SK-N-SH (cell line): ENCODE measurements at regions not wholly inside any gene's neighbourhood (a gene's known extent, or its start where the extent isn't known, plus 50 kb on each side); places are given as distances from the start of the nearest gene placed in this dataset.

Experiments
- CTCF ChIA-PET: fragments of 300-600, 350-600 bp; formaldehyde crosslinking; extraction: SDS; loops from one replicate; lab custom pipeline; 2021; lab: Yijun Ruan, JAX
- POLR2A ChIA-PET: fragments of 350-600 bp; sonication (Branson Sonifier 250); formaldehyde crosslinking; extraction: SDS; loops from one replicate; lab custom pipeline; 2020; ENCODE audit warnings: antibody characterized with exemption, inconsistent platforms; lab: Yijun Ruan, JAX
- DNase-seq: peaks from one replicate; pipeline ENCODE4 v3.0.0; 2012
- H2AFZ ChIP-seq: fragments of 200-600 bp; sonication (generic); 2 replicates; pipeline ENCODE4 v1.8.1; 2016; ENCODE audit warnings: antibody characterized with exemption, mild to moderate bottlenecking, low read depth
- H3F3A ChIP-seq: fragments of 200-600 bp; sonication (generic); replicated peaks from 2 replicates; pipeline ENCODE3; 2016; ENCODE audit warnings: antibody characterized with exemption, mild to moderate bottlenecking; ENCODE audit not compliant: insufficient read depth
- H3K27ac ChIP-seq, 2 experiments: fragments of 200-500 bp in 1 of 2; fragments of 200-600 bp in 1 of 2; sonication (Bioruptor generic) in 1 of 2; sonication (generic), shearing (Covaris generic) in 1 of 2; 2 replicates each; pipeline versions ENCODE4 v1.5.1 to v1.6.1; 2014 to 2016; ENCODE audit warnings: low read depth in 2 of 2, inconsistent platforms in 1 of 2, low read length in 1 of 2, mild to moderate bottlenecking in 1 of 2, mixed read lengths in 1 of 2
- H3K27me3 ChIP-seq: fragments of 200-600 bp; sonication (generic), shearing (Covaris generic); 2 replicates; pipeline ENCODE4 v1.6.1; 2016; ENCODE audit warnings: mixed run types; ENCODE audit not compliant: insufficient read depth
- H3K36me3 ChIP-seq, 2 experiments: fragments of 200-500 bp in 1 of 2; fragments of 200-600 bp in 1 of 2; sonication (Bioruptor generic) in 1 of 2; sonication (generic) in 1 of 2; replicated peaks in 1 of 2; 2 replicates each; pipeline versions ENCODE3 to v1.5.1; 2014 to 2016; ENCODE audit warnings: low read length in 1 of 2, mild to moderate bottlenecking in 1 of 2; ENCODE audit not compliant: insufficient read depth in 2 of 2, control insufficient read depth in 1 of 2
- H3K4me1 ChIP-seq, 2 experiments: fragments of 200-500 bp in 1 of 2; fragments of 200-600 bp in 1 of 2; sonication (Bioruptor generic) in 1 of 2; sonication (generic), shearing (Covaris generic) in 1 of 2; 2 replicates each; pipeline versions ENCODE4 v1.5.1 to v1.6.1; 2014 to 2016; ENCODE audit warnings: low read depth in 1 of 2, low read length in 1 of 2, mixed run types in 1 of 2; ENCODE audit not compliant: insufficient read depth in 2 of 2, control insufficient read depth in 1 of 2
- H3K4me2 ChIP-seq: fragments of 200-600 bp; sonication (generic), shearing (Covaris generic); 2 replicates; pipeline ENCODE4 v1.6.1; 2017; ENCODE audit warnings: mixed run types
- H3K4me3 ChIP-seq, 2 experiments: fragments of 200-500 bp in 1 of 2; fragments of 200-600 bp in 1 of 2; sonication (Bioruptor generic) in 1 of 2; sonication (generic), shearing (Covaris generic) in 1 of 2; 2 replicates each; pipeline versions ENCODE4 v1.5.1 to v1.8.1; 2014 to 2016; ENCODE audit warnings: low read depth in 2 of 2, inconsistent platforms in 1 of 2, low read length in 1 of 2, mild to moderate bottlenecking in 1 of 2, mixed read lengths in 1 of 2, moderate library complexity in 1 of 2
- H3K79me2 ChIP-seq: fragments of 200-600 bp; sonication (generic); 2 replicates; pipeline ENCODE4 v1.8.1; 2017; ENCODE audit warnings: mild to moderate bottlenecking; ENCODE audit not compliant: insufficient read depth
- H3K9ac ChIP-seq: fragments of 200-600 bp; sonication (generic); 2 replicates; pipeline ENCODE4 v1.6.1; 2017; ENCODE audit warnings: mixed run types
- H3K9me2 ChIP-seq: fragments of 200-600 bp; sonication (generic); 2 replicates; pipeline ENCODE4 v1.6.1; 2017; ENCODE audit warnings: mixed run types
- H3K9me3 ChIP-seq: fragments of 200-600 bp; sonication (generic); 2 replicates; pipeline ENCODE4 v1.6.1; 2017; ENCODE audit warnings: mixed run types, mild to moderate bottlenecking, moderate library complexity
- H4K20me1 ChIP-seq: fragments of 200-600 bp; sonication (generic); 2 replicates; pipeline ENCODE4 v1.6.1; 2017; ENCODE audit warnings: mild to moderate bottlenecking, mixed run types; ENCODE audit not compliant: insufficient read depth
- EP300 ChIP-seq, 2 experiments: IDR thresholded peaks; 2 replicates each; pipeline versions ENCODE4 v1.4.0 to v1.6.1; 2012; ENCODE audit warnings: borderline replicate concordance in 1 of 2, low read depth in 1 of 2, low read length in 1 of 2
- EZH2phosphoT487 ChIP-seq: fragments of 200-600 bp; sonication (generic); IDR thresholded peaks from 2 replicates; pipeline ENCODE4 v1.6.1; 2017; ENCODE audit warnings: low read depth, mixed run types, mild to moderate bottlenecking, antibody characterized with exemption, moderate library complexity, borderline replicate concordance
- GABPA ChIP-seq: IDR thresholded peaks from 2 replicates; pipeline ENCODE4 v1.4.0; 2012; ENCODE audit warnings: low read depth, mild to moderate bottlenecking
- GATA2 ChIP-seq: sonication (generic); formaldehyde crosslinking; IDR thresholded peaks from 2 replicates; pipeline ENCODE4 v1.5.0; 2020; ENCODE audit warnings: mild to moderate bottlenecking, missing genetic modification reagents
- JUND ChIP-seq: IDR thresholded peaks from 2 replicates; pipeline ENCODE4 v1.4.0; 2012
- MEF2A ChIP-seq: IDR thresholded peaks from 2 replicates; pipeline ENCODE4 v1.4.0; 2012; ENCODE audit warnings: low read depth, borderline replicate concordance
- MXI1 ChIP-seq: IDR thresholded peaks from 2 replicates; pipeline ENCODE4 v1.6.1; 2012; ENCODE audit warnings: mild to moderate bottlenecking, low read depth, low read length, improper control_type of control experiment
- NRF1 ChIP-seq: IDR thresholded peaks from 2 replicates; pipeline ENCODE4 v1.6.1; 2012; ENCODE audit warnings: low read depth, mild to moderate bottlenecking, low read length
- RAD21 ChIP-seq: IDR thresholded peaks from 2 replicates; pipeline ENCODE4 v1.6.1; 2012; ENCODE audit warnings: mild to moderate bottlenecking, low read length
- RFX5 ChIP-seq: IDR thresholded peaks from 2 replicates; pipeline ENCODE4 v1.6.1; 2012; ENCODE audit warnings: mild to moderate bottlenecking, improper control_type of control experiment, low read length
- RXRA ChIP-seq: IDR thresholded peaks from 2 replicates; pipeline ENCODE4 v1.4.0; 2012; ENCODE audit warnings: low read depth, mild to moderate bottlenecking, borderline replicate concordance
- SIN3A ChIP-seq: IDR thresholded peaks from 2 replicates; pipeline ENCODE4 v1.6.1; 2012; ENCODE audit warnings: low read depth, mild to moderate bottlenecking, low read length, moderate library complexity, borderline replicate concordance
- TCF12 ChIP-seq: IDR thresholded peaks from 2 replicates; pipeline ENCODE4 v1.4.0; 2012
- TEAD4 ChIP-seq: IDR thresholded peaks from 2 replicates; pipeline ENCODE4 v1.4.0; 2012; ENCODE audit warnings: mild to moderate bottlenecking, borderline replicate concordance; ENCODE audit not compliant: insufficient read depth
- YY1 ChIP-seq: IDR thresholded peaks from 2 replicates; pipeline ENCODE4 v1.4.0; 2012; ENCODE audit warnings: low read depth, mild to moderate bottlenecking
- WGBS: methylation state at CpG from one replicate; pipeline ENCODE4 v1.1.6; 2017; ENCODE audit warnings: low lambda C conversion rate; 5-methylcytosine and 5-hydroxymethylcytosine counted together
- TF ChIP-seq, protein P1 (sequence below): IDR thresholded peaks from 2 replicates; pipeline ENCODE4 v1.4.0; 2012; ENCODE audit warnings: low read depth, borderline replicate concordance
- TF ChIP-seq, protein P2 (sequence below): IDR thresholded peaks from 2 replicates; pipeline ENCODE4 v1.6.1; 2012; ENCODE audit warnings: mild to moderate bottlenecking, low read depth, low read length, moderate library complexity
- TF ChIP-seq, protein P3 (sequence below): fragments of 150-350 bp; IDR thresholded peaks from 2 replicates; pipeline ENCODE4 v1.6.1; 2016; ENCODE audit warnings: mild to moderate bottlenecking, low read depth, low read length

DNA sequence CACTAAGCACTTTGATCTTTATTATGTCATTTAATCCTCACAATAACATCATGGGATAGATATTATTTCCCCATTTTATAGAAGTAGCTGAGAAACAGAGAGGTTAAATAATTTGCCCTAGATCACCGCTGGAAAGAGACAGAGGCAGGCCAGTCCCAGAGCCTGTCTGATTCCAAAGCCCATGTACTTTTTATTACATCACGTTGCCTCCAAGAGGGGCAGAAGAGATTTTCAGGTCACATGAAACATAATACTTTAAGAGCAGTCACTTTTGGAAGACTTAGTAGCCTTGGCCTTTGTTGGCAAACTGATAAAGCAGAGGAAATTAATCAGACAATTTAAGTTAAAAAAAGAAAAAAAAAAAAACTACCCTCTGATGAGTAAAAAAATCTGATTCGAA, 200.2 kb upstream of the ARHGAP20 start:
- WGBS, result 79% methylated on average over 3 of the region's 3 CpGs
- TF ChIP-seq GABPA (no peak), RFX5 (no peak), MXI1 (no peak)
- TF ChIP-seq, all 33 proteins: peak for 0
- ChIA-PET POLR2A (no interaction called here), CTCF (no interaction called here)
- Histone ChIP-seq H3K36me3 (no peaks in the 10 kb centered on the region), H3K9me3 (no peaks in the 10 kb centered on the region), H4K20me1 (no peaks in the 10 kb centered on the region), H3K4me2 (no peak overlapping the region), H3K9me2 (no peaks in the 10 kb centered on the region), H3K4me1 (peaks cover 3 to 20% of the 10 kb centered on the region in 2 experiments; a peak in 2 of 4 replicates), H3K9ac (no peak overlapping the region), H3K27ac (no peak overlapping the region), H3K27me3 (no peaks in the 10 kb centered on the region), H2AFZ (no peak overlapping the region), H3K79me2 (no peaks in the 10 kb centered on the region), H3F3A (peaks cover 8% of the 10 kb centered on the region), H3K4me3 (no peak overlapping the region)
- DNase-seq, result no peak

DNA sequence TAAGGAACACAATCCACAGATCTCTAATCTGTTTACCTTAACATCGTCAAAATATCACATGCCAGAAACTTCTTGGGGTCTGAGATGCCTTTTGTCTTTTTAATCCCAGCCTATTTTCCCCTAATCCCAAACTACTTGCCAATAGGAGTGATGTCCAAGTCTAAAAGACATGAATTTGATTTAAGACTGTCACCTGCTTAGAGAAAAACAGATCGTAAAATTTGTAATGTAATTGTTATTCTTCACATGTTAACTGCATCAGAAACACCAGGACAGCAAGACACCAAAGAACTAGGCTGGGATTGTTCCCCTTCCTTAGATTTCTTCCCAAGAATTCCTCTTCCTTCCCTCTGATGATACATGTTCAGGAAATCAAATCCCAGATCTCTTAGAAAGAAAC, 198.1 kb upstream of the ARHGAP20 start:
- no peak overlapping the region for H2AFZ ChIP-seq
- no peaks in the 10 kb centered on the region for H3K9me3 ChIP-seq
- peaks cover 3 to 26% of the 10 kb centered on the region in 2 experiments; a peak in 2 of 4 replicates for H3K4me1 ChIP-seq
- no peaks in the 10 kb centered on the region for H4K20me1 ChIP-seq
- CTCF ChIA-PET, result no interaction called here
- no peaks in the 10 kb centered on the region for H3K36me3 ChIP-seq
- H3K79me2 ChIP-seq, result no peaks in the 10 kb centered on the region
- H3K27me3 ChIP-seq, result no peaks in the 10 kb centered on the region
- H3F3A ChIP-seq, result peaks cover 13% of the 10 kb centered on the region
- no peak overlapping the region for H3K27ac ChIP-seq
- H3K9me2 ChIP-seq, result no peaks in the 10 kb centered on the region
- H3K4me3 ChIP-seq, result no peak overlapping the region
- 67% methylated on average over 2 of the region's 2 CpGs for WGBS
- TF ChIP-seq MEF2A (no peak), RXRA (no peak), TCF12 (no peak), EZH2phosphoT487 (no peak), MXI1 (no peak), SIN3A (no peak), EP300 (IDR thresholded peaks at IDR 0.05; ENCODE audit: borderline replicate concordance in 1 of 2, low read depth in 1 of 2, low read length in 1 of 2) (no peak)
- TF ChIP-seq, protein P1, sequence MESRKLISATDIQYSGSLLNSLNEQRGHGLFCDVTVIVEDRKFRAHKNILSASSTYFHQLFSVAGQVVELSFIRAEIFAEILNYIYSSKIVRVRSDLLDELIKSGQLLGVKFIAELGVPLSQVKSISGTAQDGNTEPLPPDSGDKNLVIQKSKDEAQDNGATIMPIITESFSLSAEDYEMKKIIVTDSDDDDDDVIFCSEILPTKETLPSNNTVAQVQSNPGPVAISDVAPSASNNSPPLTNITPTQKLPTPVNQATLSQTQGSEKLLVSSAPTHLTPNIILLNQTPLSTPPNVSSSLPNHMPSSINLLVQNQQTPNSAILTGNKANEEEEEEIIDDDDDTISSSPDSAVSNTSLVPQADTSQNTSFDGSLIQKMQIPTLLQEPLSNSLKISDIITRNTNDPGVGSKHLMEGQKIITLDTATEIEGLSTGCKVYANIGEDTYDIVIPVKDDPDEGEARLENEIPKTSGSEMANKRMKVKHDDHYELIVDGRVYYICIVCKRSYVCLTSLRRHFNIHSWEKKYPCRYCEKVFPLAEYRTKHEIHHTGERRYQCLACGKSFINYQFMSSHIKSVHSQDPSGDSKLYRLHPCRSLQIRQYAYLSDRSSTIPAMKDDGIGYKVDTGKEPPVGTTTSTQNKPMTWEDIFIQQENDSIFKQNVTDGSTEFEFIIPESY, result no peak
- TF ChIP-seq, all 33 proteins: peak for 0
- DNase-seq, result no peak
- POLR2A ChIA-PET, result no interaction called here
- no peak overlapping the region for H3K4me2 ChIP-seq
- H3K9ac ChIP-seq, result no peak overlapping the region

DNA sequence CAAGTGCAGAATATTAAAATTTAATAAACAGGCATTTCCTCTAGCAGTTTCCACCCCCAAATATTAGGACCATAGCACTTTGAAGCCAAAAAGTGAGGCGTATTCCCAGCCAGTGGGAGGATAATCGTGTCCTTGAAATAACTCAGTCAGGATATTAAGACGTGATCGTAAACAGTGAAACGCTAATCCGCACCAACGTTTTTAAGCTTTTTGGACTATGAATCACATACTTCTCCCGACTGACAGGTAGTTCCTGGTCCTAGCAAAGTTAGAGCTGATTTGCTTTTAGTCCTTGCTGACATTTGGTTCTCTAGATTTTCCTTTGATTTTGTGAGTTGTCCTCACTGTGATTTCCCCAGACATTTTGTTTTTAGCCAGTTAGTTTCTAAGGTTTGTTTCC, 197.1 kb upstream of the ARHGAP20 start:
- no peaks in the 10 kb centered on the region for H3K27me3 ChIP-seq
- DNase-seq, result no peak
- peaks cover 3 to 26% of the 10 kb centered on the region in 2 experiments; a peak in 2 of 4 replicates for H3K4me1 ChIP-seq
- no peak overlapping the region for H3K4me2 ChIP-seq
- H3K9ac ChIP-seq, result no peak overlapping the region
- no peak overlapping the region for H3K4me3 ChIP-seq
- no peaks in the 10 kb centered on the region for H3K36me3 ChIP-seq
- ChIA-PET CTCF (no interaction called here), POLR2A (no interaction called here)
- H4K20me1 ChIP-seq, result no peaks in the 10 kb centered on the region
- no peaks in the 10 kb centered on the region for H3K9me3 ChIP-seq
- H3K9me2 ChIP-seq, result no peaks in the 10 kb centered on the region
- H3K79me2 ChIP-seq, result no peaks in the 10 kb centered on the region
- peaks cover 13% of the 10 kb centered on the region for H3F3A ChIP-seq
- H3K27ac ChIP-seq, result no peak overlapping the region
- WGBS, result 90% methylated on average over 8 of the region's 8 CpGs
- no peak overlapping the region for H2AFZ ChIP-seq
- TF ChIP-seq YY1 (no peak), NRF1 (no peak), GATA2 (CRISPR knock-in tag) (no peak), JUND (no peak), MEF2A (no peak), TEAD4 (no peak), RAD21 (no peak)
- TF ChIP-seq, protein P2, sequence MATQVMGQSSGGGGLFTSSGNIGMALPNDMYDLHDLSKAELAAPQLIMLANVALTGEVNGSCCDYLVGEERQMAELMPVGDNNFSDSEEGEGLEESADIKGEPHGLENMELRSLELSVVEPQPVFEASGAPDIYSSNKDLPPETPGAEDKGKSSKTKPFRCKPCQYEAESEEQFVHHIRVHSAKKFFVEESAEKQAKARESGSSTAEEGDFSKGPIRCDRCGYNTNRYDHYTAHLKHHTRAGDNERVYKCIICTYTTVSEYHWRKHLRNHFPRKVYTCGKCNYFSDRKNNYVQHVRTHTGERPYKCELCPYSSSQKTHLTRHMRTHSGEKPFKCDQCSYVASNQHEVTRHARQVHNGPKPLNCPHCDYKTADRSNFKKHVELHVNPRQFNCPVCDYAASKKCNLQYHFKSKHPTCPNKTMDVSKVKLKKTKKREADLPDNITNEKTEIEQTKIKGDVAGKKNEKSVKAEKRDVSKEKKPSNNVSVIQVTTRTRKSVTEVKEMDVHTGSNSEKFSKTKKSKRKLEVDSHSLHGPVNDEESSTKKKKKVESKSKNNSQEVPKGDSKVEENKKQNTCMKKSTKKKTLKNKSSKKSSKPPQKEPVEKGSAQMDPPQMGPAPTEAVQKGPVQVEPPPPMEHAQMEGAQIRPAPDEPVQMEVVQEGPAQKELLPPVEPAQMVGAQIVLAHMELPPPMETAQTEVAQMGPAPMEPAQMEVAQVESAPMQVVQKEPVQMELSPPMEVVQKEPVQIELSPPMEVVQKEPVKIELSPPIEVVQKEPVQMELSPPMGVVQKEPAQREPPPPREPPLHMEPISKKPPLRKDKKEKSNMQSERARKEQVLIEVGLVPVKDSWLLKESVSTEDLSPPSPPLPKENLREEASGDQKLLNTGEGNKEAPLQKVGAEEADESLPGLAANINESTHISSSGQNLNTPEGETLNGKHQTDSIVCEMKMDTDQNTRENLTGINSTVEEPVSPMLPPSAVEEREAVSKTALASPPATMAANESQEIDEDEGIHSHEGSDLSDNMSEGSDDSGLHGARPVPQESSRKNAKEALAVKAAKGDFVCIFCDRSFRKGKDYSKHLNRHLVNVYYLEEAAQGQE, result no peak
- TF ChIP-seq, protein P3, sequence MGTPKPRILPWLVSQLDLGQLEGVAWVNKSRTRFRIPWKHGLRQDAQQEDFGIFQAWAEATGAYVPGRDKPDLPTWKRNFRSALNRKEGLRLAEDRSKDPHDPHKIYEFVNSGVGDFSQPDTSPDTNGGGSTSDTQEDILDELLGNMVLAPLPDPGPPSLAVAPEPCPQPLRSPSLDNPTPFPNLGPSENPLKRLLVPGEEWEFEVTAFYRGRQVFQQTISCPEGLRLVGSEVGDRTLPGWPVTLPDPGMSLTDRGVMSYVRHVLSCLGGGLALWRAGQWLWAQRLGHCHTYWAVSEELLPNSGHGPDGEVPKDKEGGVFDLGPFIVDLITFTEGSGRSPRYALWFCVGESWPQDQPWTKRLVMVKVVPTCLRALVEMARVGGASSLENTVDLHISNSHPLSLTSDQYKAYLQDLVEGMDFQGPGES, result no peak
